ENCODE measurements at regions not wholly inside any gene's neighbourhood (a gene's known extent, or its start where the extent isn't known, plus 50 kb on each side); places are given as distances from the start of the nearest gene placed in this dataset.

GRCh38 chr12:83225806-83226205 is 539.1 kb downstream of the TMTC2 start:
- DNase-seq (ENCODE audit: low read depth): no peak

- DNase-seq (ENCODE audit: low read depth): no peak
Measured at GRCh38 chr12:83224012-83224411, 537.3 kb downstream of the TMTC2 start.

GRCh38 chr12:83220774-83221173 is 534.1 kb downstream of the TMTC2 start:
- DNase-seq (ENCODE audit: low read depth): no peak

GRCh38 chr12:83216230-83216629 is 529.5 kb downstream of the TMTC2 start:
- no peak for DNase-seq (ENCODE audit: low read depth)

- DNase-seq (ENCODE audit: low read depth): no peak
Measured at GRCh38 chr12:83214185-83214584, 527.5 kb downstream of the TMTC2 start.

- DNase-seq (ENCODE audit: low read depth): no peak
Measured at GRCh38 chr12:83210933-83211332, 524.2 kb downstream of the TMTC2 start.

GRCh38 chr12:83199069-83199468 is 512.4 kb downstream of the TMTC2 start:
- no peak for DNase-seq (ENCODE audit: low read depth)

GRCh38 chr12:83198291-83199015 is 511.7 kb downstream of the TMTC2 start:
- no peak for DNase-seq (ENCODE audit: low read depth)

GRCh38 chr12:83197483-83197914 is 510.8 kb downstream of the TMTC2 start:
- DNase-seq (ENCODE audit: low read depth): no peak

GRCh38 chr12:83196694-83197350 is 510.1 kb downstream of the TMTC2 start:
- DNase-seq (ENCODE audit: low read depth): no peak

- DNase-seq (ENCODE audit: low read depth): no peak
Measured at GRCh38 chr12:83190631-83191390, 504.1 kb downstream of the TMTC2 start.

- no peak for DNase-seq (ENCODE audit: low read depth)
Measured at GRCh38 chr12:83186419-83186818, 499.7 kb downstream of the TMTC2 start.

- DNase-seq (ENCODE audit: low read depth): no peak
Measured at GRCh38 chr12:83185241-83185640, 498.5 kb downstream of the TMTC2 start.

Data from GM04503 (cell line).